SK-N-SH treated with all-trans-retinoic acid at 6 μM for 48 hours (cell line): ENCODE measurements at regions not wholly inside any gene's neighbourhood (a gene's known extent, or its start where the extent isn't known, plus 50 kb on each side); places are given as distances from the start of the nearest gene placed in this dataset.

Experiments used
- ATAC-seq: fragments of 200-7000 bp; cut with Tn5 transposase; 3 replicates; pipeline ENCODE4 v1.9.1; 2020; ENCODE audit warnings: mild to moderate bottlenecking, moderate library complexity
- ARNTL ChIP-seq: fragments of 450-650 bp; formaldehyde crosslinking; IDR thresholded peaks from 2 replicates; pipeline ENCODE4 v1.5.0; 2020; ENCODE audit warnings: low read depth, mild to moderate bottlenecking, moderate library complexity, borderline replicate concordance
- BACH2 ChIP-seq: fragments of 250-450 bp; sonication (Bioruptor Pico); IDR thresholded peaks from 2 replicates; pipeline ENCODE4 v1.9.0; 2021; ENCODE audit warnings: mild to moderate bottlenecking, borderline replicate concordance
- CREB5 ChIP-seq: fragments of 250-450 bp; sonication (Bioruptor Pico); IDR thresholded peaks from 2 replicates; pipeline ENCODE4 v1.5.1; 2020; ENCODE audit warnings: low read depth, mild to moderate bottlenecking, moderate library complexity
- CSDC2 ChIP-seq: fragments of 250-450 bp; sonication (Bioruptor Pico); IDR thresholded peaks from 2 replicates; pipeline ENCODE4 v1.5.0; 2020; ENCODE audit warnings: mild to moderate bottlenecking, moderate library complexity
- ESRRG ChIP-seq: fragments of 250-450 bp; sonication (Bioruptor Pico); IDR thresholded peaks from 2 replicates; pipeline ENCODE4 v1.6.1; 2021; ENCODE audit warnings: mild to moderate bottlenecking
- GLIS3 ChIP-seq: fragments of 250-450 bp; sonication (Bioruptor Pico); IDR thresholded peaks from 2 replicates; pipeline ENCODE4 v1.5.0; 2020; ENCODE audit warnings: mild to moderate bottlenecking, moderate library complexity
- ISL1 ChIP-seq: fragments of 250-450 bp; sonication (Bioruptor Pico); IDR thresholded peaks from 2 replicates; pipeline ENCODE4 v2.1.2; 2022; ENCODE audit warnings: mild to moderate bottlenecking, moderate library complexity
- OSR1 ChIP-seq: fragments of 250-450 bp; sonication (Bioruptor Pico); IDR thresholded peaks from 2 replicates; pipeline ENCODE4 v1.8.0; 2022; ENCODE audit warnings: moderate library complexity, mild to moderate bottlenecking, inconsistent platforms
- PPARA ChIP-seq: fragments of 250-450 bp; sonication (Bioruptor Pico); IDR thresholded peaks from 2 replicates; pipeline ENCODE4 v1.5.0; 2020; ENCODE audit warnings: mild to moderate bottlenecking, borderline replicate concordance
- RARB ChIP-seq: fragments of 250-450 bp; sonication (Bioruptor Pico); IDR thresholded peaks from 2 replicates; pipeline ENCODE4 v1.8.0; 2021; ENCODE audit warnings: mild to moderate bottlenecking, moderate library complexity
- SNAI2 ChIP-seq: fragments of 250-450 bp; sonication (Bioruptor Pico); IDR thresholded peaks from 2 replicates; pipeline ENCODE4 v1.5.0; 2020; ENCODE audit warnings: mild to moderate bottlenecking, moderate library complexity
- TCF4 ChIP-seq: fragments of 250-450 bp; sonication (Bioruptor Pico); IDR thresholded peaks from 2 replicates; pipeline ENCODE4 v1.8.0; 2021; ENCODE audit warnings: mild to moderate bottlenecking, moderate library complexity, borderline replicate concordance
- TOX ChIP-seq: fragments of 250-450 bp; sonication (Bioruptor Pico); IDR thresholded peaks from 2 replicates; pipeline ENCODE4 v1.8.0; 2021; ENCODE audit warnings: mild to moderate bottlenecking, moderate library complexity, borderline replicate concordance
- TSHZ2 ChIP-seq: fragments of 250-450 bp; sonication (Bioruptor Pico); IDR thresholded peaks from 2 replicates; pipeline ENCODE4 v1.5.0; 2020; ENCODE audit warnings: mild to moderate bottlenecking, moderate library complexity
- ZC3H10 ChIP-seq: fragments of 250-450 bp; sonication (Bioruptor Pico); IDR thresholded peaks from 2 replicates; pipeline ENCODE4 v1.5.1; 2021; ENCODE audit warnings: mild to moderate bottlenecking, moderate library complexity
- ZFP3 ChIP-seq: fragments of 250-450 bp; sonication (Bioruptor Pico); IDR thresholded peaks from 2 replicates; pipeline ENCODE4 v1.5.0; 2020; ENCODE audit warnings: mild to moderate bottlenecking, moderate library complexity
- ZFP30 ChIP-seq: fragments of 450-650 bp; formaldehyde crosslinking; IDR thresholded peaks from 2 replicates; pipeline ENCODE4 v1.5.0; 2022; ENCODE audit warnings: mild to moderate bottlenecking, moderate library complexity
- ZNF565 ChIP-seq: fragments of 450-650 bp; formaldehyde crosslinking; conservative IDR thresholded peaks from 2 replicates; pipeline ENCODE4 v1.5.0; 2020; ENCODE audit warnings: low read depth, mild to moderate bottlenecking, moderate library complexity
- ZNF70 ChIP-seq: fragments of 450-650 bp; formaldehyde crosslinking; IDR thresholded peaks from 2 replicates; pipeline ENCODE4 v1.5.0; 2020; ENCODE audit warnings: mild to moderate bottlenecking, moderate library complexity
- ZNF8 ChIP-seq: fragments of 450-650 bp; formaldehyde crosslinking; IDR thresholded peaks from 2 replicates; pipeline ENCODE4 v1.5.0; 2020; ENCODE audit warnings: mild to moderate bottlenecking, moderate library complexity
- TF ChIP-seq, protein P1 (sequence below): fragments of 250-450 bp; sonication (Bioruptor Pico); IDR thresholded peaks from 2 replicates; pipeline ENCODE4 v1.5.1; 2021; ENCODE audit warnings: mild to moderate bottlenecking, moderate library complexity
- TF ChIP-seq, protein P2 (sequence below): fragments of 250-450 bp; sonication (Bioruptor Pico); IDR thresholded peaks from 2 replicates; pipeline ENCODE4 v1.8.0; 2021; ENCODE audit warnings: low read depth, mild to moderate bottlenecking, moderate library complexity, borderline replicate concordance
- TF ChIP-seq, protein P3 (sequence below): fragments of 250-450 bp; sonication (Bioruptor Pico); IDR thresholded peaks from 2 replicates; pipeline ENCODE4 v1.8.0; 2020; ENCODE audit warnings: mild to moderate bottlenecking, moderate library complexity, borderline replicate concordance

- TF ChIP-seq ZFP30 (no peak), CSDC2 (CRISPR knock-in tag) (no peak), OSR1 (CRISPR knock-in tag) (no peak), ISL1 (CRISPR knock-in tag) (no peak)
Measured at GRCh38 chr14:30115756-30116155, 188.1 kb upstream of the PRKD1 start (continued).

- ATAC-seq = no peak
- no peak for TF ChIP-seq ZNF565 (CRISPR knock-in tag)
- TF ChIP-seq GLIS3 = no peak
- TF ChIP-seq TSHZ2 (CRISPR knock-in tag) = no peak
- TF ChIP-seq, protein P1, sequence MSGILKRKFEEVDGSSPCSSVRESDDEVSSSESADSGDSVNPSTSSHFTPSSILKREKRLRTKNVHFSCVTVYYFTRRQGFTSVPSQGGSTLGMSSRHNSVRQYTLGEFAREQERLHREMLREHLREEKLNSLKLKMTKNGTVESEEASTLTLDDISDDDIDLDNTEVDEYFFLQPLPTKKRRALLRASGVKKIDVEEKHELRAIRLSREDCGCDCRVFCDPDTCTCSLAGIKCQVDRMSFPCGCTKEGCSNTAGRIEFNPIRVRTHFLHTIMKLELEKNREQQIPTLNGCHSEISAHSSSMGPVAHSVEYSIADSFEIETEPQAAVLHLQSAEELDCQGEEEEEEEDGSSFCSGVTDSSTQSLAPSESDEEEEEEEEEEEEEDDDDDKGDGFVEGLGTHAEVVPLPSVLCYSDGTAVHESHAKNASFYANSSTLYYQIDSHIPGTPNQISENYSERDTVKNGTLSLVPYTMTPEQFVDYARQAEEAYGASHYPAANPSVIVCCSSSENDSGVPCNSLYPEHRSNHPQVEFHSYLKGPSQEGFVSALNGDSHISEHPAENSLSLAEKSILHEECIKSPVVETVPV = no peak
- no peak for TF ChIP-seq OSR1 (CRISPR knock-in tag)
- TF ChIP-seq ZNF70 (CRISPR knock-in tag) = no peak
- TF ChIP-seq PPARA (CRISPR knock-in tag) = no peak
- TF ChIP-seq TOX (CRISPR knock-in tag) = no peak
- no peak for TF ChIP-seq CREB5 (CRISPR knock-in tag)
- no peak for TF ChIP-seq RARB (CRISPR knock-in tag)
- no peak for TF ChIP-seq ZC3H10
- TF ChIP-seq, protein P2, sequence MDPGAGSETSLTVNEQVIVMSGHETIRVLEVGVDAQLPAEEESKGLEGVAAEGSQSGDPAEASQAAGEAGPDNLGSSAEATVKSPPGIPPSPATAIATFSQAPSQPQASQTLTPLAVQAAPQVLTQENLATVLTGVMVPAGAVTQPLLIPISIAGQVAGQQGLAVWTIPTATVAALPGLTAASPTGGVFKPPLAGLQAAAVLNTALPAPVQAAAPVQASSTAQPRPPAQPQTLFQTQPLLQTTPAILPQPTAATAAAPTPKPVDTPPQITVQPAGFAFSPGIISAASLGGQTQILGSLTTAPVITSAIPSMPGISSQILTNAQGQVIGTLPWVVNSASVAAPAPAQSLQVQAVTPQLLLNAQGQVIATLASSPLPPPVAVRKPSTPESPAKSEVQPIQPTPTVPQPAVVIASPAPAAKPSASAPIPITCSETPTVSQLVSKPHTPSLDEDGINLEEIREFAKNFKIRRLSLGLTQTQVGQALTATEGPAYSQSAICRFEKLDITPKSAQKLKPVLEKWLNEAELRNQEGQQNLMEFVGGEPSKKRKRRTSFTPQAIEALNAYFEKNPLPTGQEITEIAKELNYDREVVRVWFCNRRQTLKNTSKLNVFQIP (CRISPR knock-in tag) = no peak
- TF ChIP-seq CSDC2 (CRISPR knock-in tag) = no peak
- no peak for TF ChIP-seq ESRRG (CRISPR knock-in tag)
- TF ChIP-seq, protein P3, sequence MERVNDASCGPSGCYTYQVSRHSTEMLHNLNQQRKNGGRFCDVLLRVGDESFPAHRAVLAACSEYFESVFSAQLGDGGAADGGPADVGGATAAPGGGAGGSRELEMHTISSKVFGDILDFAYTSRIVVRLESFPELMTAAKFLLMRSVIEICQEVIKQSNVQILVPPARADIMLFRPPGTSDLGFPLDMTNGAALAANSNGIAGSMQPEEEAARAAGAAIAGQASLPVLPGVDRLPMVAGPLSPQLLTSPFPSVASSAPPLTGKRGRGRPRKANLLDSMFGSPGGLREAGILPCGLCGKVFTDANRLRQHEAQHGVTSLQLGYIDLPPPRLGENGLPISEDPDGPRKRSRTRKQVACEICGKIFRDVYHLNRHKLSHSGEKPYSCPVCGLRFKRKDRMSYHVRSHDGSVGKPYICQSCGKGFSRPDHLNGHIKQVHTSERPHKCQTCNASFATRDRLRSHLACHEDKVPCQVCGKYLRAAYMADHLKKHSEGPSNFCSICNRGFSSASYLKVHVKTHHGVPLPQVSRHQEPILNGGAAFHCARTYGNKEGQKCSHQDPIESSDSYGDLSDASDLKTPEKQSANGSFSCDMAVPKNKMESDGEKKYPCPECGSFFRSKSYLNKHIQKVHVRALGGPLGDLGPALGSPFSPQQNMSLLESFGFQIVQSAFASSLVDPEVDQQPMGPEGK (CRISPR knock-in tag) = no peak
- no peak for TF ChIP-seq ZFP30
- no peak for TF ChIP-seq BACH2 (CRISPR knock-in tag)
- TF ChIP-seq SNAI2 (CRISPR knock-in tag) = no peak
- no peak for TF ChIP-seq ZFP3 (CRISPR knock-in tag)
- no peak for TF ChIP-seq ARNTL (CRISPR knock-in tag)
Measured at GRCh38 chr14:30118992-30119640, 191.5 kb upstream of the PRKD1 start.

- ATAC-seq = no peak
Measured at GRCh38 chr14:30125322-30125979, 197.8 kb upstream of the PRKD1 start.

More at GRCh38 chr14:30125322-30125979, 197.8 kb upstream of the PRKD1 start:
- no peak for TF ChIP-seq PPARA (CRISPR knock-in tag)
- no peak for TF ChIP-seq RARB (CRISPR knock-in tag)
- no peak for TF ChIP-seq ARNTL (CRISPR knock-in tag)
- no peak for TF ChIP-seq ZNF70 (CRISPR knock-in tag)
- TF ChIP-seq ZC3H10 = no peak
- no peak for TF ChIP-seq SNAI2 (CRISPR knock-in tag)
- no peak for TF ChIP-seq ZNF8 (CRISPR knock-in tag)
- no peak for TF ChIP-seq CREB5 (CRISPR knock-in tag)
- TF ChIP-seq GLIS3 = no peak
- TF ChIP-seq TCF4 (CRISPR knock-in tag) = no peak
